ENCODE measurements at regions not wholly inside any gene's neighbourhood (a gene's known extent, or its start where the extent isn't known, plus 50 kb on each side); places are given as distances from the start of the nearest gene placed in this dataset.
A peak's percentile ranks its signal among the peaks of the same experiment; 100 is the strongest.

GRCh38 chr1:214107322-214108096, 119.7 kb downstream of the PROX1 start:
- no peak for DNase-seq
- no peaks in the 10 kb centered on the region for H3K36me3 ChIP-seq
- peak overlapping the region in 2 of 4 donors; percentile 28 to 50 for H3K4me3 ChIP-seq
- no peaks in the 10 kb centered on the region for H3K9me3 ChIP-seq
- H3K4me1 ChIP-seq = no peaks in the 10 kb centered on the region
- H3K27ac ChIP-seq = no peak overlapping the region
- intact Hi-C loops (cut with DNase I) = no loop called here
- peaks cover 0 to 3% (median 0%) of the 10 kb centered on the region in 4 donors for H3K27me3 ChIP-seq
- TF ChIP-seq POLR2A (IDR thresholded peaks at IDR 0.05) (no peak), CTCF (IDR thresholded peaks at IDR 0.05) (no peak)
- WGBS, 2 donors = 26 to 38% methylated on average over 10 to 23 of the region's 25 CpGs

DNA sequence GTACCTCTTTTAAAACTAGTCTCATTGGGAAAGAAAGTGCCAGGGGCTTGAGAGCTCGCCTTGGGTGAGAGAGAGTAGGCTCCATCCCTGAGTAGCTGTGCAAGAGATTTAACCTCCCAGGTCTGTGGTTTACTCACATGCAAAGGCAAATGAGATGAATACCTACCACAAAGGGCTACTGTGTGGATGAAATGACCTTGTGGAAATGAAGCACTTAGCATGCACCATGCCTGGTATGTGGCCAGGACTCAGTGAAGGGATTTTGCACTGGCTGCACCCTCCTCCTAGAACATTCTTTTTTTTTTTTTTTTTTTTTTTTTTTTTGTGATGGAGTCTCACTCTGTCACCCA, 120.3 kb downstream of the PROX1 start:
- TF ChIP-seq CTCF (IDR thresholded peaks at IDR 0.05) (no peak), POLR2A (IDR thresholded peaks at IDR 0.05) (no peak)
- no peak overlapping the region for H3K27ac ChIP-seq

DNA sequence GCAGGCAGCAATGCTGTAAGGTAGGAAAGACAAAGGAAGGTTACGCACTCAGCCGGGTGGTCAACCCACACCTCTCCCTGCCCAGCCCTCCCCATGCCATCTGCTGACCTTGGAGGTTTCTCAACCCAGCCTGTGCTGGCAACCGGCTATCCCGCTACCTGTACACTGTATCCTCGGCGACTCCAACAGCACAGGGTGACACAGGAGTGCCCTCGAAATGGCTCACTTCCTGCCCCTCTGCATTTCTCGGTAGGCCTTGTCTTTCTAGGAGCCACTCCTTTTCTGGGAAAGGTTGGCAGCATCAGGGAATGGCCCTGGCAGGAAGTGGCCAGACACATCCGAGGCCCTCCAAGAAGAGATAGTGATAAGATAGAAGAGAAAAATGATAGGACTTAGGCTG, 124.0 kb downstream of the PROX1 start:
- no peak overlapping the region for H3K4me3 ChIP-seq
- no peaks in the 10 kb centered on the region for H3K4me1 ChIP-seq
- no peak overlapping the region for H3K27ac ChIP-seq
- H3K36me3 ChIP-seq = no peaks in the 10 kb centered on the region
- no peaks in the 10 kb centered on the region for H3K9me3 ChIP-seq
- TF ChIP-seq POLR2A (IDR thresholded peaks at IDR 0.05) = no peak
- TF ChIP-seq CTCF (IDR thresholded peaks at IDR 0.05) = no peak
- H3K27me3 ChIP-seq = no peaks in the 10 kb centered on the region
- DNase-seq = no peak
- WGBS, 2 donors = 91 to 92% methylated on average over 4 to 9 of the region's 9 CpGs
- intact Hi-C loops (cut with DNase I) = no loop called here

More for the DNA sequence above, 120.3 kb downstream of the PROX1 start:
- H3K27me3 ChIP-seq = peaks cover 0 to 3% (median 0%) of the 10 kb centered on the region in 4 donors
- H3K9me3 ChIP-seq = no peaks in the 10 kb centered on the region
- intact Hi-C loops (cut with DNase I) = no loop called here
- H3K36me3 ChIP-seq = no peaks in the 10 kb centered on the region
- no peak for DNase-seq
- H3K4me1 ChIP-seq = no peaks in the 10 kb centered on the region
- 80 to 91% methylated on average over 1 of the region's 1 CpG for WGBS, 2 donors
- H3K4me3 ChIP-seq = peak overlapping the region in 1 of 4 donors; percentile 28

GRCh38 chr1:214116258-214116657, 128.5 kb downstream of the PROX1 start:
- Histone ChIP-seq H3K9me3 (peaks cover 0 to 14% (median 6%) of the 10 kb centered on the region in 3 donors), H3K27ac (no peak overlapping the region), H3K36me3 (no peaks in the 10 kb centered on the region), H3K4me1 (no peaks in the 10 kb centered on the region), H3K4me3 (no peak overlapping the region), H3K27me3 (no peaks in the 10 kb centered on the region)
- WGBS, 2 donors = 51 to 76% methylated on average over 3 of the region's 3 CpGs
- intact Hi-C loops (cut with DNase I) = no loop called here
- no peak for TF ChIP-seq POLR2A (IDR thresholded peaks at IDR 0.05)
- no peak for TF ChIP-seq CTCF (IDR thresholded peaks at IDR 0.05)
- DNase-seq = no peak

DNA sequence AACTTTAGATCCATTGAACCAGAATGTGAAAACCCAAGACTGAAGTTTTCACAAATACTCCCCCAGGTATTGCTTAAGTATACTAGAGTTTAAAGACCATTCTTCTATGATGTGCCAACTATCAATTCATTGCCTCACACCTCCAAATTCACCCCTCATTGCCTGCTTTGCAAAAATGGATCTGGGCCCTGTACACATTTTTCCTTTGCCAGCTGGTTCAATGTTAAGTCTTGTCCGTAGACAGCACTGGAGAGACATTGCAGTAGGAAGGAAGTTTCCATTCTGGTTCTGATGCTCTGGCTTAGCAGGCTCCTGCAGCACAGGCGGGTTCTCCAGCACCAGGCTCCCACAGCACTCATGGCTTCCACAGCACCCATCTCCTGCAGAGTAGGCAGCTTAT, 130.0 kb downstream of the PROX1 start:
- intact Hi-C loops (cut with DNase I) = no loop called here
- no peaks in the 10 kb centered on the region for H3K36me3 ChIP-seq
- no peak overlapping the region for H3K27ac ChIP-seq
- TF ChIP-seq POLR2A (IDR thresholded peaks at IDR 0.05) (no peak), CTCF (IDR thresholded peaks at IDR 0.05) (no peak)
- H3K4me3 ChIP-seq = no peak overlapping the region
- H3K27me3 ChIP-seq = no peaks in the 10 kb centered on the region
- DNase-seq = no peak
- no peaks in the 10 kb centered on the region for H3K4me1 ChIP-seq
- peaks cover 0 to 14% (median 6%) of the 10 kb centered on the region in 3 donors for H3K9me3 ChIP-seq
- 79 to 86% methylated on average over 1 to 2 of the region's 2 CpGs for WGBS, 2 donors

Data from esophagus squamous epithelium (tissue), 5 donors.